Adrenal gland (tissue), 9 donors: ENCODE measurements at regions not wholly inside any gene's neighbourhood (a gene's known extent, or its start where the extent isn't known, plus 50 kb on each side); places are given as distances from the start of the nearest gene placed in this dataset.

Source experiments
- DNase-seq, 7 donors: peaks; one replicate each; pipeline ENCODE4 v3.0.0-alpha.2; 2019 to 2020
- H3K27ac ChIP-seq, 5 donors: fragments of 200-600 bp; sonication (generic) in 4 of 5; 1 replicate in 3 of 5; 2 replicates in 2 of 5; pipeline versions ENCODE4 v1.5.1 to v1.8.0; 2016 to 2020; ENCODE audit warnings: mild to moderate bottlenecking in 1 of 5
- H3K27me3 ChIP-seq: fragments of 200-600 bp; 2 replicates; pipeline ENCODE4 v1.8.0; 2021
- H3K36me3 ChIP-seq, 2 donors: fragments of 200-600 bp; replicated peaks in 1 of 2; 1 replicate in 1 of 2; 2 replicates in 1 of 2; pipeline versions ENCODE4 v1.5.1 to v1.8.0; 2018 to 2022
- H3K4me1 ChIP-seq, 2 donors: fragments of 200-600 bp; replicated peaks in 1 of 2; 1 replicate in 1 of 2; 2 replicates in 1 of 2; pipeline versions ENCODE4 v1.5.1 to v1.8.0; 2018 to 2021
- H3K4me3 ChIP-seq, 4 donors: fragments of 200-600 bp; sonication (generic) in 3 of 4; one replicate each; pipeline ENCODE4 v1.5.1; 2016 to 2018
- H3K9me3 ChIP-seq, 3 donors: fragments of 200-600 bp; sonication (generic) in 1 of 3; replicated peaks in 1 of 3; 1 replicate in 2 of 3; 2 replicates in 1 of 3; pipeline versions ENCODE4 v1.5.1 to v1.8.0; 2016 to 2021
- POLR2A ChIP-seq, 2 donors: fragments of 450-650 bp; IDR thresholded peaks; one replicate each; pipeline ENCODE4 v1.6.1; 2017; ENCODE audit warnings: antibody characterized with exemption in 2 of 2, mild to moderate bottlenecking in 2 of 2, moderate library complexity in 1 of 2
- WGBS, 4 donors: extraction: QIAGEN DNeasy Blood & Tissue Kit in 2 of 4; methylation state at CpG; one replicate each; pipeline versions ENCODE4 v1.1.5 to v1.1.7; 2013 to 2017; 5-methylcytosine and 5-hydroxymethylcytosine counted together
- intact Hi-C, 2 donors: fragments of 100-400 bp; cut with DNase I; formaldehyde crosslinking; loops; one replicate each; pipeline versions ENCODE4 v1.14.1 to v1.15.0; 2022 to 2023
- TF ChIP-seq, protein P1 (sequence below), 6 experiments: fragments of 450-650 bp in 4 of 6; fragments of 200-600 bp in 2 of 6; sonication (generic) in 1 of 6; IDR thresholded peaks; 1 replicate in 5 of 6; 2 replicates in 1 of 6; pipeline versions ENCODE4 v1.5.1 to v1.8.0; 2016 to 2021; ENCODE audit warnings: antibody characterized with exemption in 6 of 6, mild to moderate bottlenecking in 2 of 6, moderate library complexity in 1 of 6
- donor health status: healthy with polysubstance abuse.
- donor health status: Bipolar disorder and iron deficiency.
- donor health status: DM: yes; HTN: yes; CAD: no.
- donor health status: DM: no; HTN: no; CAD: no.
- donor health status: DM: no; HTN: no; CAD: no.

DNA sequence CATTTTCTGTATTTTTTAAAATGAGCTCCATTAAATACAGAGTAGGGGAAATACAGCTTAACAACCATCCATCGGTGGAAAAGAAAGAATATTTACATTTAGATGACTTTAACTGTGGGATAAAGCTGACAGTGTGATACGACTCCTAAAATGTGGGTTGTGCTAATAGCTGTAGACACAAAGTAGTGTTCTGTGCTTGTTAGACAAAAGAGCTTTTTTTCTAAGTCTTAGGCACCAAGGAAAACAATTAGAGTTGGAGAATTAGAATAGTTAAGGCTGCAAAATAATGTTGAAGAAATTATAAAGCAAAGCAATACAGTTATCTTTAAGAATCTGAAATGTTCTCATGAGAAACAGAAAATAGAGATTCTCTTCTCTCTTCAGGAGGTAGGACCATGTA, 307.7 kb upstream of the KIRREL3 start:
- WGBS, 4 donors: 71 to 78% (median 74%) methylated on average over 2 of the region's 2 CpGs
- intact Hi-C loops: no loop called here
- Histone ChIP-seq H3K36me3 (no peaks in the 10 kb centered on the region), H3K4me1 (no peaks in the 10 kb centered on the region), H3K27me3 (no peaks in the 10 kb centered on the region), H3K27ac (no peak overlapping the region), H3K9me3 (no peaks in the 10 kb centered on the region), H3K4me3 (no peak overlapping the region)
- no peak for TF ChIP-seq POLR2A (IDR thresholded peaks at IDR 0.05)
- TF ChIP-seq, protein P1, sequence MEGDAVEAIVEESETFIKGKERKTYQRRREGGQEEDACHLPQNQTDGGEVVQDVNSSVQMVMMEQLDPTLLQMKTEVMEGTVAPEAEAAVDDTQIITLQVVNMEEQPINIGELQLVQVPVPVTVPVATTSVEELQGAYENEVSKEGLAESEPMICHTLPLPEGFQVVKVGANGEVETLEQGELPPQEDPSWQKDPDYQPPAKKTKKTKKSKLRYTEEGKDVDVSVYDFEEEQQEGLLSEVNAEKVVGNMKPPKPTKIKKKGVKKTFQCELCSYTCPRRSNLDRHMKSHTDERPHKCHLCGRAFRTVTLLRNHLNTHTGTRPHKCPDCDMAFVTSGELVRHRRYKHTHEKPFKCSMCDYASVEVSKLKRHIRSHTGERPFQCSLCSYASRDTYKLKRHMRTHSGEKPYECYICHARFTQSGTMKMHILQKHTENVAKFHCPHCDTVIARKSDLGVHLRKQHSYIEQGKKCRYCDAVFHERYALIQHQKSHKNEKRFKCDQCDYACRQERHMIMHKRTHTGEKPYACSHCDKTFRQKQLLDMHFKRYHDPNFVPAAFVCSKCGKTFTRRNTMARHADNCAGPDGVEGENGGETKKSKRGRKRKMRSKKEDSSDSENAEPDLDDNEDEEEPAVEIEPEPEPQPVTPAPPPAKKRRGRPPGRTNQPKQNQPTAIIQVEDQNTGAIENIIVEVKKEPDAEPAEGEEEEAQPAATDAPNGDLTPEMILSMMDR (IDR thresholded peaks at IDR 0.05): no peak
- DNase-seq: no peak

DNA sequence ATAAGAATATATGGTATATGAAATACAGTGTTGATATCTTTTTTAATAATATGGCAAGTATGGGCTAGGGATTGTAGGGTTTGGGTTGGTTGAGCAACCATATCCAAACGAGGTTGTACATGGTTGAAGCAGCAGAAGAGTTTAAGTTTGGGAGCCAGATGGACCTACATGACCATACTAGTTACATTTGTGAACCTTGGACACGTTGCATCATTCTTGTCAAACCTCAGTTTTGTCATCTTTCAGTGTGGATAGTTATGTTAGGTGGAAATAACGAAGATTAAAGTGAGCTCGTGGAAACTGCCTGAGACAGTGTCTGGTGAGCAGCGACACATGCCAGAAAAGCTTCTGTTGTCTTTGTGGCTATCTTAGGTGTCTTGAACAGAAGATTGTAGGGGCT, 307.1 kb upstream of the KIRREL3 start:
- no peak overlapping the region for H3K27ac ChIP-seq
- no peaks in the 10 kb centered on the region for H3K9me3 ChIP-seq
- no peak for DNase-seq
- intact Hi-C loops: no loop called here
- H3K27me3 ChIP-seq: no peaks in the 10 kb centered on the region
- WGBS, 4 donors: 53 to 67% (median 64%) methylated on average over 5 of the region's 5 CpGs
- TF ChIP-seq, protein P1 (IDR thresholded peaks at IDR 0.05): no peak
- TF ChIP-seq POLR2A (IDR thresholded peaks at IDR 0.05): no peak
- H3K36me3 ChIP-seq: no peaks in the 10 kb centered on the region
- H3K4me3 ChIP-seq: no peak overlapping the region
- H3K4me1 ChIP-seq: no peaks in the 10 kb centered on the region

DNA sequence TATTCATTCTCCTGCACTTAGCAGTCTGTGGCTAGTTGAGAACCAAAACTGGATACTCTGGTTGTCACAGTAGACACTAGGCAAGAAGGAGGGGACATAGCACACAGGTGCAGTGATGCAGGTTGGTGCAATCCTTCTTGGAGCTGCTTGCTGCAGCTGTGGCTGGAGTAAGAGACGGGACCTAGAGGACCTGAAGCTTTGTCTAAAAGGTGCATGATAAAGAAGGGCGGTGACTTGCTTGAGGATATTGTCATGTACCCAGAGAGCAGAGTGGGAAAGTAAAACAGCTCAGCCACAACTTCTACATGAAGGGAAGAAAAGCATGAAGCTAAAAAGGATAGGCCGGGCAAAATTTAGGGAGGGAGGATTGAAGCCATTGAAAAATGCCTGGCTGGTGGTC, 304.1 kb upstream of the KIRREL3 start:
- H3K4me3 ChIP-seq: no peak overlapping the region
- WGBS, 4 donors: 67 to 88% (median 86%) methylated on average over 3 of the region's 3 CpGs
- no peak for DNase-seq
- H3K27me3 ChIP-seq: no peaks in the 10 kb centered on the region
- TF ChIP-seq POLR2A (IDR thresholded peaks at IDR 0.05): no peak
- TF ChIP-seq, protein P1 (IDR thresholded peaks at IDR 0.05): no peak
- intact Hi-C loops: no loop called here
- no peak overlapping the region for H3K27ac ChIP-seq
- no peaks in the 10 kb centered on the region for H3K4me1 ChIP-seq
- no peaks in the 10 kb centered on the region for H3K36me3 ChIP-seq
- no peaks in the 10 kb centered on the region for H3K9me3 ChIP-seq

DNA sequence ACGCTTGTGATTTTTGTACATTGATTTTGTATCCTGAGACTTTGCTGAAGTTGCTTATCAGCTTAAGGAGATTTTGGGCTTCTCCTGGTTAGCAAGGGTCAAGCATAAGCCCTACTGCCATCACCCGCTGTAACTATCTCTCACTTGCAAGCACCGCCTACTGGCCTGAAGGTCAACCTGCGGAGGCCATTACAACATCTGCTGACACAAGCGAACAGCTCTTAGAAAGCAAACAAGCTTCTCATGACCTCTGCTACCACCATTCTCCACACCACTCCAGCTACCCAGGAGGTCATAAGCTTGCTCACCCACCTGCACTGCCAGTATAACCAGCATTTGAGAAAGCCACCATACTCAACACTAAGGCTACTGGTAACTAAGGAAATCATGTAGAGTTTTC, 288.4 kb upstream of the KIRREL3 start:
- H3K27ac ChIP-seq: no peak overlapping the region
- TF ChIP-seq, protein P1 (IDR thresholded peaks at IDR 0.05): no peak
- TF ChIP-seq POLR2A (IDR thresholded peaks at IDR 0.05): no peak
- H3K36me3 ChIP-seq: no peaks in the 10 kb centered on the region
- intact Hi-C loops: no loop called here
- H3K9me3 ChIP-seq: peaks cover 0 to 4% (median 0%) of the 10 kb centered on the region in 3 donors
- no peak for DNase-seq
- 85 to 91% (median 89%) methylated on average over 4 to 5 of the region's 5 CpGs for WGBS, 4 donors
- no peaks in the 10 kb centered on the region for H3K27me3 ChIP-seq
- no peak overlapping the region for H3K4me3 ChIP-seq
- H3K4me1 ChIP-seq: no peaks in the 10 kb centered on the region
